ENCODE measurements at regions not wholly inside any gene's neighbourhood (a gene's known extent, or its start where the extent isn't known, plus 50 kb on each side); places are given as distances from the start of the nearest gene placed in this dataset.
"Not testable (repeated sequence)": the region's sequence is repeated elsewhere in the genome, so short reads cannot be mapped to it uniquely, and the experiment has no call there.

GRCh38 chr2:195466427-195466826 lies 190.6 kb upstream of the SLC39A10 start:
- no peak for DNase-seq (ENCODE audit: low read depth in 2 of 2)

GRCh38 chr2:195461010-195461409 lies 196.0 kb upstream of the SLC39A10 start:
- no peak for DNase-seq (ENCODE audit: low read depth in 2 of 2)

GRCh38 chr2:195458936-195459335 lies 198.1 kb upstream of the SLC39A10 start:
- DNase-seq (ENCODE audit: low read depth in 2 of 2): no peak

DNA sequence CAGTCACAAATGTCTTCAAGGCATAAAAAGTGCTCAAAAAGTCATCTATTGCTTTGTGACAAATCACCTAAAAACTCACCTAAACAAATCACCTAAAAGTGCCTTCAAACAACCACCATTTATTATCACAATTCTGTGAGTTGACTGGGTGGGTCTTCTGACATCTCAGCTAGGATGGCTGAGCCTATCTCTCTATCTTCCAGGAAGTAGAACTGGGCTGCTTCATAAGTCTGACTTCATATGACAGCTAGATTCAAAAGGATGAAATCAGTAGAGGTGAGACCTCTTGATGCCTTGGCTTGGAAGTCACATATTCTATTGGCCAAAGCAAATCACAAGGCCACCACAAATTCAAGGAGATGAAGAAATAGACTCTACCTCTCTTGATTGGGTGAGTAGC lies 199.2 kb upstream of the SLC39A10 start:
- DNase-seq (ENCODE audit: low read depth in 2 of 2): no peak

GRCh38 chr2:195456771-195457170 lies 200.3 kb upstream of the SLC39A10 start:
- DNase-seq (ENCODE audit: low read depth in 2 of 2): no peak

DNA sequence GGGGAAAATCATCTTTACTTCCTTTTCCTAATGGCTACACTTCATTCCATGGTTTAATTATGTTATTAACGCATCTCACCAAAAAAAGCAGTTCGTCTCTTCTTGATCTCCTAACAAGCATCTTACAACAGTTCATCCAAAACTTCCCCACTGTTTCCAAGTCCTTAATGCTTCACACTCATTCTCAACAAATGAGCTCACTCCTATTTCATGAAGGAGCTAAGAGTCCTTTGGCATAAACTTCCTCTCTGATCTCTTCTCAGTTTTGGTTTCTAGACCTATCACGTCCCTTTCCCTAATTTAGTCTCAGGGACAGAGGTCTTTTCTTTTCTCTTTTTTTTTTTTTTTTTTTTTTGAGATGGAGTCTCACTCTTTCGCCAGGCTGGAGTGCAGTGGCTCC lies 205.9 kb upstream of the SLC39A10 start:
- DNase-seq (ENCODE audit: low read depth in 2 of 2): no peak

GRCh38 chr2:195450552-195451113 lies 206.4 kb upstream of the SLC39A10 start:
- DNase-seq (ENCODE audit: low read depth in 2 of 2): no peak

- DNase-seq (ENCODE audit: low read depth in 2 of 2): no peak
These were observed 209.6 kb upstream of the SLC39A10 start for GRCh38 chr2:195447323-195447975.

- DNase-seq (ENCODE audit: low read depth in 2 of 2): no peak
These were observed 211.4 kb upstream of the SLC39A10 start for GRCh38 chr2:195445639-195446038.

DNA sequence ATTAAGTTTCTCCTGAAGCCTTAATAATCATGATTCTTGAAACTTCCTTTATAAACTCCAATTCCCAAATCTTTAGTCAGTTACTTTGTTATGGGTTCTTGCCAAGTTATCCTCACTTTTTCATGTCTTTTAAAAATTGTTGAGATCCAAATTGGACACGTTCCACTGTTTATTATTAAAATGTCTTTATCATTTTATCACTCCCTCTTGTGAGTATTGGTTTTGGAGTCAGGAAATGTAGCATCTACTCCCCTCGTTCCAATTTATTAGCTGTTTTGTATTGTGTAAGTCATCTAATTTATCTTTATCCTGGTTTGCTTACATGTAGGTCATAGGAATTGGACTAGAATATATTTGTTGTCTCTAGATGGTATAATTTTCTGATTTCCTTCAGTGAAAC lies 213.1 kb upstream of the SLC39A10 start:
- no peak for DNase-seq (ENCODE audit: low read depth in 2 of 2)

DNA sequence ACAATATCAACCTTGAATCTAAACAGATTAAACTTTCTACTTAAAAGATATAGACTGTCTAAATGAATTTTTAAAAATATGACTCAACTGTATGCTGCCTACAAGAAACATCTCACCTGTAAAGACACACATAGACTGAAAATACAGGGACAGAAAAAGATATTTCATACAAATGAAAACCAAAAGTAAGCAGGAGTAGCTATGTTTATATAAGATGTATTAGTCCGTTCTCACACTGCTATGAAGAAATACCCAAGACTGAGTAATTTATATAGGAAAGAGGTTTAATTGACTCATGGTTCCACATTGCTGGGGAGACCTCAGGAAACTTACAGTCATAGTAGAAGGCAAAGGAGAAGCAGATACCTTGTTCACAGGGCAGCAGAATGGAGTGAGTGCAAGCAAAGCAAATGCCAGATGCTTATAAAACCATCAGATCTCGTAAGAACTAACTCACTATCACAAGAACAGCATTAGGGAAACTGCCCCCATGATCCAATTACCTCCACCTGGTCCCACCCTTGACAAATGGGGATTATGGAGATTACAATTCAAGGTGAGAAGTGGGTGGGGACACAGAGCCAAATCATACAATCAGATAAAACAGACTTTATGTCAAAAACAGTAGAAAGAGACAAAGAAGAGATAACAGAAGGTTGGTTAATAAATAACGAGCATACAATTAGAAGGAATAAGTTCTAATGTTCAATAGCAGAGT lies 214.4 kb upstream of the SLC39A10 start:
- DNase-seq (ENCODE audit: low read depth in 2 of 2): no peak

DNA sequence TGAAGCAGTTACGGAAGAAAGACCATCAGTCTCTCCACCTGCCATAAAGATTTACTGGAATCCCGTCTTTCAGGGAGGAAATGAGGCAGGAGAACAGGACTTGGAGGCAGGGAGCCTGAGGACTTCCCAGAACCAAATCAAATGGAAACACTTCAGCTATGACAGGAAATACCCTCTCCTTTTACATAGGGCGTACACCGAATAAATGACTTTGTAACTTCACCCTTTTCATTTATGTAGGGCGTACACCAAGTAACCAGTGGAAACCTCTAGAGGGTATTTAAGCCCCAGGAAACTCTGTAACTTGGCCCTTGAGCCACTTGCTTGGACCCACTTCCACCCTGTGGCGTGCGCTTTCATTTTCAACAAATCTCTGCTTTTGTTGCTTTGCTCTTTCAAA lies 218.3 kb upstream of the SLC39A10 start:
- DNase-seq (ENCODE audit: low read depth in 2 of 2): no peak

DNA sequence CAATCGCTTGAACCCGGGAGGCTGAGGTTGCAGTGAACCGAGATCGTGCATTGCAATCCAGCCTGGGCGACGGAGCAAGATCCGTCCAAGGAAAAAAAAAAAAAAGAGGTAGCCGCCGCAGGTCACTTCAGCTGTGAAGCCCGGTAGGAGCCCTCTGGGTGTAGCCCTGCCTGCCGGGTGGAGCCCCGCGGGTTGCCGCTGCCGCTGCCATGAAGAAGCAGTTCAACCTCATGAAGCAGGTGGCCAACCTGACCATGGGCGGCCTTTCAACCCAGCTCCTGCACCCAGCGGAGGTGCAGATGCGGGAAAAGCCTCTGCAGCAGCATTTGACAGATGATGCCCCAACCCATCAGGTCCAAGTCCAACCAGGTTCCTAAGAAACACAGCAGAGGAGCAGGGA lies 219.5 kb upstream of the SLC39A10 start:
- no peak for DNase-seq (ENCODE audit: low read depth in 2 of 2)

DNA sequence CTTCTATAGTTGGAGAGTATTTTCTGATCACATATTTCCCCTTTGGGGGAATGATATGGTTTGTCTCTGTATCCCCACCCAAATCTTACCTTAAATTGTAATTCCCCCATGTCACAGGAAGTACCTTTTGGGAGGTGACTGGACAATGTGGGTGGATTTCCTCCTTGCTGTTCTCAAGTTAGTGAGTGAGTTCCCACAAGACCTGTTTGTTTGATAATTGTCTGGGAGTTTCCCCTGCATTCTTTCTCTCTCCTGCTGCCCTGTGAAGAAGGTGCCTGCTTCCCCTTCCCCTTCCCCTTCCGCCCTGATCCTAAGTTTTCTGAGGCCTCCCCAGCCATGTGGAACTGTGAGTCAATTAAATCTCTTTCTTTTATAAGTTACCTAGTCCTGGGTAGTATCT lies 222.7 kb upstream of the SLC39A10 start:
- DNase-seq (ENCODE audit: low read depth in 2 of 2): no peak

DNA sequence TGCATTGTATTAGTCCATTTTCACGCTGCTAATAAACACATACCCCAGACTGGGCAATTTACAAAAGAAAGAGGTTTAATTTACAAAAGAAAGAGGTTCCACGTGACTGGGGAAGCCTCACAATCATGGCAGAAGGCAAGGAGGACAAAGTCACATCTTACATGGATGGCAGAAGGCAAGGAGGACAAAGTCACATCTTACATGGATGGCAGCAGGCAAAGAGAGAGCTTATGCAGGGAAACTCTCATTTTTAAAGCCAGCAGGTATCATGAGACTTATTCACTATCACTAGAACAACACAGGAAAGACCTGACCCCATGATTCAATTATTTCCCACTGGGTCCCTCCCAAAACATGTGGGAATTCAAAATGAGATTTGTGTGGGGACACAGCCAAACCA lies 223.3 kb upstream of the SLC39A10 start:
- not testable (repeated sequence) for DNase-seq (ENCODE audit: low read depth in 2 of 2)

GRCh38 chr2:195428673-195429072 lies 228.4 kb upstream of the SLC39A10 start:
- DNase-seq (ENCODE audit: low read depth in 2 of 2): no peak

- DNase-seq (ENCODE audit: low read depth in 2 of 2): no peak
These were observed 231.7 kb upstream of the SLC39A10 start for GRCh38 chr2:195425328-195425727.

GRCh38 chr2:195419033-195419432 lies 238.0 kb upstream of the SLC39A10 start:
- DNase-seq (ENCODE audit: low read depth in 2 of 2): no peak

DNA sequence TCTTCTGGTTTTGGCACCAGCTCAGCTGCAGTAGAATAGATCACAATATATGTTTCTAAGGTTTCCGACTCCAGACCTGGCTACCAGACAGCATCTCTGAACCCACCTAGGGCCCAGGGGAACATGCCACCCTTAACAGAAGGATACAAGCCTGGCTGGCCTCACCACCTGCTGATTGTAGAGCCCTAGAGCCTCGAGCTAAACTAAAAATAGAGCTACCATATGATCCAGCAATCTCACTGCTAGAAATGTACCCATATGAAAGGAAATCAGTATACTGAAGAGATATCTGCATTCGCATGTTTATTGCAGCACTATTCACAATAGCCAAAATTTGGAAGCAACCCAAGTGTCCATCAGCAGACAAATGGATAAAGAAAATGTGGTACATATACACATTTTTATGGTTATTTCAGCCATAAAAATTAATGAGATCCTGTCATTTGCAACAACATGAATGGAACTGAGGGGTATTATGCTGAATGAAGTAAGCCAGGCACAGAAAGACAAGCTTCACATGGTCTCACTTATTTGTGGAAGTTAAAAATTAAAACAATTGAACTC lies 242.4 kb upstream of the SLC39A10 start:
- no peak for DNase-seq (ENCODE audit: low read depth in 2 of 2)

- DNase-seq (ENCODE audit: low read depth in 2 of 2): no peak
These were observed 243.1 kb upstream of the SLC39A10 start for GRCh38 chr2:195413944-195414343.

GRCh38 chr2:195413422-195413821 lies 243.6 kb upstream of the SLC39A10 start:
- no peak for DNase-seq (ENCODE audit: low read depth in 2 of 2)

GRCh38 chr2:195411219-195411687 lies 245.8 kb upstream of the SLC39A10 start:
- DNase-seq (ENCODE audit: low read depth in 2 of 2): no peak

Data from stimulated activated CD8-positive, alpha-beta memory T cell treated with anti-CD3 and anti-CD28 coated beads, Interleukin-2, amount 100 ng/mL, for 1 hour (primary cell).